Putamen (tissue), 1 donor: ENCODE measurements at regions not wholly inside any gene's neighbourhood (a gene's known extent, or its start where the extent isn't known, plus 50 kb on each side); places are given as distances from the start of the nearest gene placed in this dataset.
A peak's percentile ranks its signal among the peaks of the same experiment; 100 is the strongest.

Experiments used
- DNase-seq: peaks from one replicate; pipeline ENCODE4 v3.0.0-alpha.2; 2016; ENCODE audit warnings: low spot score

- peak; percentile 60 for DNase-seq
Observed at GRCh38 chr13:34416971-34417380, 525.1 kb upstream of the NBEA start.

DNA sequence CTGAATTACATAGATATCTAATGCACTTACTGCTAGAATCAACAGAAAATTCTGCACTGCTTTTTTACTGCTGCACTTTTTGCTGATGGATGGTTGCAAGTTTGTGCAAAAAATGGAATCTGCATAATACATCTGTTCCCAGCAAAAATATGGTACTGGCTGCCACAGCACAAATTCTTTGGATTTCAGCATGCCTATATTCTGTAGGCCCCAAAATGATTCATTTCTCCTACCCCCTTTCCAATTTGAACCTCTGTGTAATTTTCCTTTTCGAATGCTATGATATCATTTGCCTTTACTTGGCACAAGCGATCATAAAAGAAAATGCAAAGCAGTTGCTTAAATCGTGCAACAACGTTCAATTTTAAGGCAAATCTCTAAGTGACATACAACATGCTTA, 524.2 kb upstream of the NBEA start:
- DNase-seq: no peak

DNA sequence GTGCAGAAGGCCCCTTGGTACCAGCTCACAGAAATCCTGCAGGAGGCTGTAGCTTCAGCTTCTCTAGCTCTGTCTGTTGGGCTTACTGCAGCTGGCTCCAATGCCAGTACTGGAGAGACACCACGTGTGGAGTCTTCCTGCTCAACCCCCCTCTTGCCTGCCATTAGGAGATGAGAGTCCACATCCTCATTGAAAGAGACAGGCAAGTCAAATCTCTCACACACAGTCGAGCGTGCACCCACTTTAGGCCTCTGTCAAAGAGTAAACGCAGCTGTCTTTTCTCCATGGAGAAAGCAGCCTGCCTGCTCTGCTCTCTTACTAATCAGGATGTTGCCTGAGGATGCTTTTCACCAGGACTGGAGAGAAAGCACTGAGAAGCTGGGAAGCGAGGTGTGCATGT, 523.0 kb upstream of the NBEA start:
- DNase-seq: no peak

GRCh38 chr13:34419755-34420154, 522.3 kb upstream of the NBEA start:
- no peak for DNase-seq

DNA sequence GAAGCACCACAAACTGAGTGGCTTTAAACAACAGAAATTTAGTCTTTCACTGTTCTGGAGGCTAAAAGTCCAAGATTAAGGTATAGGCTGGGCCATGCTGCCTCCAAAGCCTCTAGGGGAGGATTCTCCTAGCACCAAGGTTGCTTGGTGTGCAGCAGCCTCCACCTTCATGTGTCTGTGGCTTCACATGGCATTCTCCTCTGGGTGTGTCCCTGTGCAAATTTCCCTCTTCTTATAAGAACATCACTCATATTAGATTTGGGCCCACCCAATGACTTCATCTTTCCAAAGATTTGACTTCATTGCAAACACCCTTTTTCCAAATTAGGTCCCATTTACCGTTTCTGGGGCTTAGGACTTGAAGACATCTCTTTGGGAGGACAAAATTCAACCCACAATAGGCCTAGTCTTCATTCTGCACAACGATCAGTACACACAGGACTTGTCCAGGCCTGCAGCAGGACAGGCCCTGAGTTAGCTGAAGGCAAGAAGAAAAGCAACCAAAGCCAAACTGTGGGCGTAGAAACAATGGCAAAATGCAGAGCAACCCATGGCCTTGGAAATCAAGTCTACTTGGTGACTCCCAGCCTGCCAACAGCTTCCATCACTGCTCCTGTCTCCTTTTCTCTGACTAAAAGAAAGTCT, 521.2 kb upstream of the NBEA start:
- DNase-seq: no peak

DNA sequence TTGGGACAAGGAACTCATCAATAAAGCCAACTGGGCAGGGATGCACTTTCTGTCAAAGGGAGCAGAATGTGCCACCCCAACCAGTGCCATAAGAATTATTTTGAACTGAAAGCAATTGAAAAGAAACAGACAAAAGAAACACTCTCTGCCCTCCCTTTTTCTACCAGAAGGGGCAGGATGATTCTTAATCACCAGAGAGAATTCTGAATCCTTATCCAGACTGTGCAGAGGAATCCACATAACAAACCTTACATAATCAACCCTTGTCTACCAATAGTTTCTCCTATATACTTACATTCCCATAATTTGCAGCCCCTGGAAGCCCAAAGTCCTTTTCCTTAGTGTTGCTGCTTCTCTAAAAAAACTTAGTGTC, 520.7 kb upstream of the NBEA start:
- no peak for DNase-seq

DNA sequence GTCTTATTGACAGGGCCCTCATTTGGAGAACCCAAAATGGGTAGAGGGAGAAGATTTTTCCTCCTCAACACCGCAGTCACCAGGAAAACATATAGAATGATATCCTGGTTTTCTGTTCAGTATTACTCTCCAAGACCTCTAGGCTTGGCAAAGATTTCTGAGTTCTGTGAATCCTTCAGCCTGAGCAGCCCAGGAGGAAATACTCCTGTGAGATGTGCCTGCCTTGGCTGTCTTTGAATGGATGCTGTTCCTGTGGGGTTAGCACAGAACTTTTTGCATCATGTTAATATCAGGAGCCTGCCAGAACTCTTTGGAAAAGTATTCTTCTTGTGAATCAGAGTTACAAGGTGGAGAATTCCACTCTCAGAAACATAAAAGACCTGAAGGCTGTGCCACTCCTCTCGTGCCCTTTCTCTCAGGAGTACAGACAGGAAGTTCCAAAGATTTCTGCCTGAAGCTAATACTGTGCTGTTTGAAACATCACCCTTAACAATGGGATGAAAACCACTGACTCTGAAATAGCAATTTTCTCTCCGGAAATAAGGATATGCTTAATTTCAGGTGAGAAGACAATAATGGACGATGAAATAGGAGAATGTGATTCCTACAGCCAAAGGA, 520.1 kb upstream of the NBEA start:
- no peak for DNase-seq

GRCh38 chr13:34422956-34423355, 519.1 kb upstream of the NBEA start:
- no peak for DNase-seq

- no peak for DNase-seq
Observed at GRCh38 chr13:34425327-34425949, 516.6 kb upstream of the NBEA start.

GRCh38 chr13:34428911-34429310, 513.2 kb upstream of the NBEA start:
- DNase-seq: no peak

GRCh38 chr13:34430294-34430693, 511.8 kb upstream of the NBEA start:
- no peak for DNase-seq

- DNase-seq: no peak
Observed at GRCh38 chr13:34431827-34432581, 510.1 kb upstream of the NBEA start.

DNA sequence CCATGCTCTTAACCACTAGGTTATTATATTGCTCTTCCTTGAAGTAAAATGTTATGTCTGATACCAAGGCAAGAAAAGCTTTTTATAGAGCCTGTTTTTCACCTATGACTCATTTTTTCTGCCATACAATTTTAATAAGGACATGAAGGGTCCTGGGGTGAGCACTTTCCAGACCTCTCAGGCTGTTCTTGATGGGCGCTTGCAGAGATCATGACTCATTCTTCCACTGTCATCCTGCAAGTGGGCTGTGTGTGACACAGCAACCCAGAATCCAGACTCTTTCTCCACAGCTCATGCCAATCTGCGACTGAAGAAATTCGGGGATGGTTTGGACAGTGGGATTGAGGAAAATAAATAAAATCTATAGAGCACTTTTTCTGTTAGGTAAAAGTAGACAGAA, 506.7 kb upstream of the NBEA start:
- no peak for DNase-seq

- no peak for DNase-seq
Observed at GRCh38 chr13:34437873-34438272, 504.2 kb upstream of the NBEA start.

- no peak for DNase-seq
Observed at GRCh38 chr13:34452831-34453230, 489.2 kb upstream of the NBEA start.

DNA sequence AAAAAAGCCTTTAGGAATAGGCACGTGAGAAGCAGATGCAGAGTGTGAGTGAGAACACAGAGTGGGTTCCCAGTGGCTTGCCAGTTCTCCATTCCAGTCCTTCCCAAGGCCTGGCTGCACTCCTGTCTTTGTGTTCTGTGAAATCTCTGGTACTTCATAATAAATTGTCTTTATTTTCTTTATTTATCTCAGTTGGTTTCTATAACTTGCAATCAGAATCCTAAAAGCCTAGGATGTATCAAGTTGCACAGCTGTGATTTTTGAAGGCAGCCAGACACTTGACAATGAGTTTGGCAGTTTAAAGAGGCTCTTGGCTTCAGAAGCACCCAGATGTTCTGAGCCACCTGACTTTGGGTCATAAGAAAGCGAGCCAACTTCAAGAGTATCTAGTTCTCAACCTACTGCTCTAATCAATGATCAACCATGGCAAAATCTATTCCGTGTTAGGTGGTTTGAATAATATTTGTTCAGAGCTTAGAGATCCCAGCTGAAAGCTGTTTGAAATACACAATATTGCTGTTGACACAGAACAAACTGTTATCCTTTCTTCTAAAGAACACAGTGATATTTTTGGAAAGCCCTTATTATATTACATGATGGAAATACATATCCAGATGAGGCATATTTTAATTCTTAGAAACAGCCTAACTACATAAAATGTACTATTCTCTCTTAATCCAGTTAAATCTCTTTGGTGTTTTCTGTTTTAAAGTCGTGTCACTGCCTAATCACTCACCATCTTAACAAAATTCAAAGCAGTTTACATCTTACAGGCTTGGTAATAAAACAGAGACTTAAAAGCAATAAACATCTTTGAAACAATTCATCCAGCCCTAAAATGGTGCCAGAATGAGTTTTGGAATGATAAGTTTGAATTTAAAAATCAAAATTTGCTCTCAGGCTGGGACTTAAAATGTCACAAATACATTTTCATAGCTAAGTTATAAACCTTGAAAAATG, 483.0 kb upstream of the NBEA start:
- no peak for DNase-seq

- no peak for DNase-seq
Observed at GRCh38 chr13:34459856-34460255, 482.2 kb upstream of the NBEA start.

DNA sequence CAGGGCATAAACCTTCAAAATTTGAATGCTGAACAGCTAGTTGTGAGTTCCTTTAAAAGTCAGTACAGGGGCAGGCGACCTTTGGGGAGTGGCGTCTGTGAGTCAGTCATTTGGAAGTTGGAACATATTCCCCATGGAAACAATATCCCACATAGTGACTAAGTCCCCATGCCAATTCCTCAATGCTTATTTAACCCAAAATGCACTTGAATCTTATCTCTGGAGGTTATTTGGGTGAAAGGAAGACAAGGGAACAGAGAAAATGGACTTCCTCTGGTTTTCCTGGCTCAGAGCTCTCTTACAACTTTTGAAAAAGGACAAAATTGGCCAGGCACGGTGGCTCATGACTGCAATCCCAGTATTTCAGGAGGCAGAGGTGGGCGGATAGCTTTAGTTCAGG, 479.2 kb upstream of the NBEA start:
- no peak for DNase-seq

- DNase-seq: no peak
Observed at GRCh38 chr13:34464011-34464410, 478.1 kb upstream of the NBEA start.

DNA sequence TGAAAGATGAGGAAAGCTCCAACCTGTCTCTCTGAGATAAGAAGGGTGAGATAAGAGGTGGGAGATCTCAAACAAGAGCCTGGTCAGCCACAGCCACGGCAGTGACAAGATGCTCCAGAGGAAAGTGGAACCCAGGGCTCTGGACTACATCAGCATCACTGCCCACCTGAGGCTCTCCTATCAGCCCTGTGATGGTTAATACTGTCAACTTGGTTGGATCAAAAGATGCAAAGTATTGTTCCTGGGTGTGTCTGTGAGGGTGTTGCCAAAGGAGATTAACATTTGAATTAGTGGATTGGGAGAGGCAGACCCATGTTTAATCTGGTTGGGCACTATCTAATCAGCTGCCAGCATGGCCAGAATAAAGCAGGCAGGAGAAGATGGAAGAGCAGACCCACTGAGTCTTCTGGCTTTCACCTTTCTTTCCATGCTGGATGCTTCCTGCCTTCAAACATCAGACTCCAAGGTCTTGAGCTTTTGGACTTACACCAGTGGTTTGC, 476.6 kb upstream of the NBEA start:
- no peak for DNase-seq

GRCh38 chr13:34466301-34466700, 475.8 kb upstream of the NBEA start:
- no peak for DNase-seq
